ENCODE measurements at regions not wholly inside any gene's neighbourhood (a gene's known extent, or its start where the extent isn't known, plus 50 kb on each side); places are given as distances from the start of the nearest gene placed in this dataset.

GRCh38 chr13:104321756-104322155, 1255.5 kb upstream of the SLC10A2 start:
- TF ChIP-seq GATA2 (IDR thresholded peaks at IDR 0.05; ENCODE audit: low read depth, low read length) (no peak), GATA3 (IDR thresholded peaks at IDR 0.05; ENCODE audit: low read depth, low read length) (no peak)

All from SH-SY5Y (cell line).